ENCODE measurements at regions not wholly inside any gene's neighbourhood (a gene's known extent, or its start where the extent isn't known, plus 50 kb on each side); places are given as distances from the start of the nearest gene placed in this dataset.

DNA sequence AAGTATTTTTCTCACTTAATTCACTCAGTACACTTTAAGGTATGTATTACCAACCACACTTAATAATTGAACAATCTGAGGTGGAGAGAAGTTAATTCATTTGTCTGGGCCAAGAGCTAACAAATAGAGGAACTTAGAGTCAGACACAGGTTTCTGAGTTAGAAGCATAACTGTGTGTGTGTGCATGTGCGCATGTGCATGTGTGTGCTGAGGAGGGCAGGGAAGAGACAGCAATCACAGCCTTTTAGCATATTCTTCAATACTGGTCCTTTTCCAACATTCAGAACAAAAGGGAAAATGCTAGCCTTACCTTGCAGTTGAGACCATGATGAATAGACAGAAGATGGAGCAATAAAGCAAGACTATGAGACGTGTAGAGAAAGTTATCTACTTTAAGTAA lies 136.2 kb upstream of the ATP5MC3 start:
- Histone ChIP-seq H3K27me3 (ENCODE audit: control insufficient read depth, insufficient read depth, low read length, poor library complexity, severe bottlenecking) (no peaks in the 10 kb centered on the region), H3K4me3 (ENCODE audit: insufficient read depth, low read depth, low read length) (no peak overlapping the region), H3K27ac (ENCODE audit: insufficient read depth, low read depth, low read length, poor library complexity, severe bottlenecking) (no peak overlapping the region), H3K4me1 (ENCODE audit: control insufficient read depth, insufficient read depth, low read length) (no peaks in the 10 kb centered on the region), H3K36me3 (ENCODE audit: control insufficient read depth, insufficient read depth, low read length) (no peaks in the 10 kb centered on the region), H3K9me3 (ENCODE audit: control insufficient read depth, low read length) (no peaks in the 10 kb centered on the region)
- 80 to 90% methylated on average over 1 of the region's 2 CpGs for WGBS, 2 experiments

DNA sequence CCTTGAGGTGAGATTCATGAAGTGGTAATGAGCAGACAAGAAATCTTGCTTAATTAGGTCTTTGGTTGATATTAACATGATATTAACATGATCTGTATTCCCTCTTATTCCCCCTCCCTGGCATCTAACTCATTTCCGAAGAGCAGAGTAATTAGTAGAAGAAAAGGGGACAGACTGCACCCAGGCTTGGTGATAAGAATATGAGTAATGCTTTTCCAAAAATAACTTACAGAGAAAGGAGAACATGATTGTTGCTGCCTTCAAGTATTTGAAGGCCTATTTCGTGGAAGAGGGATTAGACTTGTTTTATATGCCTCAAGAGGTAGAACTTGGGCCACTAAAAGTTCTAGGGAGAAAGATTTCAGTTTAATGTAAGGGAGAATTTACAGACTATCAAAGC lies 130.6 kb upstream of the ATP5MC3 start:
- WGBS, 2 experiments, result 96 to 99% methylated on average over 2 of the region's 2 CpGs
- H3K4me1 ChIP-seq (ENCODE audit: control insufficient read depth, insufficient read depth, low read length), result no peaks in the 10 kb centered on the region
- no peak overlapping the region for H3K27ac ChIP-seq (ENCODE audit: insufficient read depth, low read depth, low read length, poor library complexity, severe bottlenecking)

DNA sequence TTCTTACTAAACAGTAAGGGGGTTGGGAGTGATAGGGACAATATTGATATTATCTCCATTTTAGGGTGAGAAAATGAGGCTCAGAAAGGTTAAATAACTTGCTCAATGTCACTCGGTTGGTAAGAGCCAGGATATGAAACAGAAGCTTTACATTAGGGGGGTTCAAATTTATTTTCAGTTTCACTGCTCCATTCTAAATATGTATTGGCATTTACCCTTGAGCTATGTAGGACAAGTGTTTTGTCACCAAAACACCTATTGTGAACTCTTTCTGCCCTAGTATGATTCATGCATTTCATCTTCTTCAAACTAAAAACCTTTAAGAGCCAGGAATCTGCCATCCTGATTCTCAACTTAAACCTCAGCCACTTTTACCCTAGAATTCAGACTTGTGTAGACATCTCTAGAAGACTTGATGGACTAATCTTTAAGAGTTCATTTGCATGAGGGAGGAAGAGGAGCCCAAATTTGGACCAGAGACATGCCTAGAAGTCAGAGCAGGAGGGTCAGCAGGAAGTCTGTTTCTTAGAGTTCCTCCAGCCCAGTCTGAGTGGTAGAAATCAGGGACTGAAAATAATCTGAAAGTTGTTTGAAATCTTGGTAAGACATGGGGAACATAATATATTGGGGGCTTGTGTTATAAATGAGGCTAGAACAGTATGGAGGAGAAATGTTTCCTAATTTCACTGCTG lies 129.4 kb upstream of the ATP5MC3 start:
- Histone ChIP-seq H3K4me3 (ENCODE audit: insufficient read depth, low read depth, low read length) (no peak overlapping the region), H3K36me3 (ENCODE audit: control insufficient read depth, insufficient read depth, low read length) (no peaks in the 10 kb centered on the region), H3K27me3 (ENCODE audit: control insufficient read depth, insufficient read depth, low read length, poor library complexity, severe bottlenecking) (no peaks in the 10 kb centered on the region), H3K27ac (ENCODE audit: insufficient read depth, low read depth, low read length, poor library complexity, severe bottlenecking) (no peak overlapping the region), H3K4me1 (ENCODE audit: control insufficient read depth, insufficient read depth, low read length) (no peaks in the 10 kb centered on the region), H3K9me3 (ENCODE audit: control insufficient read depth, low read length) (no peaks in the 10 kb centered on the region)
- WGBS, 2 experiments, result 92 to 96% methylated on average over 1 of the region's 1 CpG

More for the DNA sequence above, 130.6 kb upstream of the ATP5MC3 start:
- H3K9me3 ChIP-seq (ENCODE audit: control insufficient read depth, low read length), result no peaks in the 10 kb centered on the region
- no peaks in the 10 kb centered on the region for H3K27me3 ChIP-seq (ENCODE audit: control insufficient read depth, insufficient read depth, low read length, poor library complexity, severe bottlenecking)
- H3K36me3 ChIP-seq (ENCODE audit: control insufficient read depth, insufficient read depth, low read length), result no peaks in the 10 kb centered on the region
- no peak overlapping the region for H3K4me3 ChIP-seq (ENCODE audit: insufficient read depth, low read depth, low read length)

DNA sequence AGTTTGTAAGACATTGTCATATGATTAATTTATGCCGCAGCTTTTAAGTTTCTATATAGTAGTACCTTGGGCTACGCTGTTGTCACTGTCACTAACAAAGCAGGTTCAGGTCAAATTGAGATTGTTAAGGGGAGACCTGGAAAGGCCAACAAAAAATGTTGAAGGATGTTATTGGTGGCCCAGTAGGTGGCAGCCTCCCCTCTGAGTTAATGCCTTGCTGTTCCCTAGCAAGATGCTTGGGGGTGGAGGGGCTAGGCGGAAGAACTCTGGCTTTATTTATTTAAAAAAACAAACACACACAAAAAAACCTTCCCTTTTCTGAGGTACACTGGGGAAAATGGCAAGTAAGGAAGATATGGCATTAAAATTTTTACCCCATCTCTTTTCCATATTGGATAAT lies 128.3 kb upstream of the ATP5MC3 start:
- Histone ChIP-seq H3K36me3 (ENCODE audit: control insufficient read depth, insufficient read depth, low read length) (no peaks in the 10 kb centered on the region), H3K4me1 (ENCODE audit: control insufficient read depth, insufficient read depth, low read length) (no peaks in the 10 kb centered on the region), H3K27ac (ENCODE audit: insufficient read depth, low read depth, low read length, poor library complexity, severe bottlenecking) (no peak overlapping the region), H3K4me3 (ENCODE audit: insufficient read depth, low read depth, low read length) (no peak overlapping the region), H3K9me3 (ENCODE audit: control insufficient read depth, low read length) (no peaks in the 10 kb centered on the region), H3K27me3 (ENCODE audit: control insufficient read depth, insufficient read depth, low read length, poor library complexity, severe bottlenecking) (no peaks in the 10 kb centered on the region)
- 53 to 58% methylated on average over 2 of the region's 3 CpGs for WGBS, 2 experiments

DNA sequence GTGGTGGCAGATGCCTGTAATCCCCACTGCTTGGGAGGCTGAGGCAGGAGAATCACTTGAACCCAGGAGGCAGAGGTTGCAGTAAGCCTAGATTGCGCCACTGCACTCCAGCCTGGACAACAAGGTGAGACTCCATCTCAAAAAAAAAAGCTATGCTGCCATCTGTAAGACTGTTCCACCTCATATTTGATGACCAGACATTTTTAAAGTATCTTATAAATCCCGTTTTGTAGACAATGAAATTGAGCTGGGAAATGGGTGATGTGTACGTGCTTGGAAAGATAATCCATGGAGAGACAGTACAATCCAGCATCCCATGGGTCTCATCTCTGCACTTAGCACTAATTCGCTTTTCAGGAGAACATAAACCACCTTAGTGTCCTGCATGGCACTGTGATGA lies 126.5 kb upstream of the ATP5MC3 start:
- no peaks in the 10 kb centered on the region for H3K4me1 ChIP-seq (ENCODE audit: control insufficient read depth, insufficient read depth, low read length)
- no peak overlapping the region for H3K27ac ChIP-seq (ENCODE audit: insufficient read depth, low read depth, low read length, poor library complexity, severe bottlenecking)
- H3K27me3 ChIP-seq (ENCODE audit: control insufficient read depth, insufficient read depth, low read length, poor library complexity, severe bottlenecking), result no peaks in the 10 kb centered on the region
- H3K4me3 ChIP-seq (ENCODE audit: insufficient read depth, low read depth, low read length), result no peak overlapping the region
- no peaks in the 10 kb centered on the region for H3K9me3 ChIP-seq (ENCODE audit: control insufficient read depth, low read length)
- H3K36me3 ChIP-seq (ENCODE audit: control insufficient read depth, insufficient read depth, low read length), result no peaks in the 10 kb centered on the region
- WGBS, 2 experiments, result 90 to 97% methylated on average over 4 of the region's 4 CpGs

DNA sequence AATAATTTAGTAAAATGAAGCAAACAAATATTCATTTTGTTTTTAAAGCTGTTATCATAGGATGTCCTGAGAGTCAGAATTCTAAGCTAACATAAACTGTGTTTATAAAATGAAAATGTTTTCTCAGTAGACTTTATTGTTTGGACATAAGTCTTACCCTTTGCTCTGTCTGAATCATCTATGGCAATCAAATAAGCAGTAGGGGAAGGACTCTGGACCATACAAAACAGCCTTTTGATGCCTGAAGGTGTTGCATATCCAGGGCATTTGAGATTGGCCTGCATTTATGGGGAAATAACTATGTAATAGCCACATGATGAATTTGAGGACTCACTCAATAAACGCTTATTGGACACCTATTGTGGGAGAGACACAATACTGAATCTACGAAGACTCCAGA lies 123.0 kb upstream of the ATP5MC3 start:
- H3K27me3 ChIP-seq (ENCODE audit: control insufficient read depth, insufficient read depth, low read length, poor library complexity, severe bottlenecking), result no peaks in the 10 kb centered on the region
- no peaks in the 10 kb centered on the region for H3K36me3 ChIP-seq (ENCODE audit: control insufficient read depth, insufficient read depth, low read length)
- H3K9me3 ChIP-seq (ENCODE audit: control insufficient read depth, low read length), result no peaks in the 10 kb centered on the region
- WGBS, 2 experiments, result 94 to 100% methylated on average over 2 of the region's 2 CpGs
- no peaks in the 10 kb centered on the region for H3K4me1 ChIP-seq (ENCODE audit: control insufficient read depth, insufficient read depth, low read length)
- no peak overlapping the region for H3K4me3 ChIP-seq (ENCODE audit: insufficient read depth, low read depth, low read length)
- H3K27ac ChIP-seq (ENCODE audit: insufficient read depth, low read depth, low read length, poor library complexity, severe bottlenecking), result no peak overlapping the region

DNA sequence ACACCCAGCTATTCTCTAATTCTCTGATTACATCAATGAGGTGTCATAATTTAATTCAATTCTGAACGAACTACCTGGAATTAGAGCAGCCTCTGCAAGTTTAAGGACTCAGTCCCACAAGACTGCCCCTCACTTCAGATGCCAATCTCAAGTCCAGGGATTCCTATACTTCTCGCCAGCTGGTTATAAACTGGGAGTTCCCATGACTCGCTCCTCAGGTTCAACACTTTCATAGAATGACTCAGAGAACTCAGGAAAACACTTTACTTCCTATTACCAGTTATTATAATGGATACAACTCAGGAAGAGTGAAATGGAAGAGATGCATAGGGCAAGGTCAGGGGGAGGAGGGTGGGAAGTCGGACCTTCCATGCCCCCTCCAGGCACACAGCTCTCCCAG lies 112.3 kb upstream of the ATP5MC3 start:
- Histone ChIP-seq H3K4me1 (ENCODE audit: control insufficient read depth, insufficient read depth, low read length) (no peaks in the 10 kb centered on the region), H3K27ac (ENCODE audit: insufficient read depth, low read depth, low read length, poor library complexity, severe bottlenecking) (no peak overlapping the region), H3K9me3 (ENCODE audit: control insufficient read depth, low read length) (no peaks in the 10 kb centered on the region), H3K4me3 (ENCODE audit: insufficient read depth, low read depth, low read length) (no peak overlapping the region), H3K36me3 (ENCODE audit: control insufficient read depth, insufficient read depth, low read length) (no peaks in the 10 kb centered on the region), H3K27me3 (ENCODE audit: control insufficient read depth, insufficient read depth, low read length, poor library complexity, severe bottlenecking) (no peaks in the 10 kb centered on the region)
- 86 to 90% methylated on average over 3 of the region's 4 CpGs for WGBS, 2 experiments

DNA sequence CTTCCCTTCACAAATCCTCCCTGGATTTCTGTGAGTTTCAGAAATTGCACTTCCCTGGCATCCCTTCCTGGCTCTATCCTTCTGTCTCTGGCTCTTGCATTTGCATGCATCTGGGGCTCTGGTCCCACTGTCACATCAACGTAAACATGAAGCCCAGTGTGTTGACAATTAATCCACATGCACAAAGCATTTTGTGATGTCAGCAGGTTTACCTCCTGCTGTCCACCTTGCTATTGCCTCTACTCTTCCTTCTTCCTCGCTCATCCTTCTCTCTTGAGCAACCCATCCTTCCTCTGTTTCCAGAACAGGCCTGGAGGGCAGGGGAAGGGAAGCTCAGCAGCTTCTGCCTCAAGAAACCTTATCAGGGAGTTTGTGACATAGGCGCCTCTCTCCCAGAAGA lies 111.7 kb upstream of the ATP5MC3 start:
- WGBS, 2 experiments, result 85 to 89% methylated on average over 3 of the region's 3 CpGs
- Histone ChIP-seq H3K27me3 (ENCODE audit: control insufficient read depth, insufficient read depth, low read length, poor library complexity, severe bottlenecking) (no peaks in the 10 kb centered on the region), H3K4me3 (ENCODE audit: insufficient read depth, low read depth, low read length) (no peak overlapping the region), H3K9me3 (ENCODE audit: control insufficient read depth, low read length) (no peaks in the 10 kb centered on the region), H3K4me1 (ENCODE audit: control insufficient read depth, insufficient read depth, low read length) (no peaks in the 10 kb centered on the region), H3K36me3 (ENCODE audit: control insufficient read depth, insufficient read depth, low read length) (no peaks in the 10 kb centered on the region), H3K27ac (ENCODE audit: insufficient read depth, low read depth, low read length, poor library complexity, severe bottlenecking) (no peak overlapping the region)

DNA sequence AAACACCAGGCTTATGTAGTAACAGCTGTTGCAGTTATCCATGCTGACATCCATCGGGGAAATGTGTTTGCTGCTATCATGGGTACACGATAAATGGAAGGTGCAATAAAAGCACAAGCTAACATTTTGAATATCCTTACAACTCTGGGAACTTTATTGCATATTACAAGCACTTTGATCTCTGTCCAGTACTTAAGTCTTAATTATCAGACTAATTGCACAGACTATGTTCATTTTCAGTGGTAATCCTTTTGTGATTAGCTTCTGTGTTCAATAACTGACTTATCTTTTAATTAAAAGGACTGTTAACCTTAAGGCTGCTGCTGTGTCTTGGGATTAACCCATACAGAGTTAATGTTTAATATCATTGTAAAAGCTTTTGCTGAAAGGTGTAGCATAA lies 101.4 kb upstream of the ATP5MC3 start:
- Histone ChIP-seq H3K9me3 (ENCODE audit: control insufficient read depth, low read length) (no peaks in the 10 kb centered on the region), H3K4me3 (ENCODE audit: insufficient read depth, low read depth, low read length) (no peak overlapping the region), H3K4me1 (ENCODE audit: control insufficient read depth, insufficient read depth, low read length) (no peaks in the 10 kb centered on the region), H3K27me3 (ENCODE audit: control insufficient read depth, insufficient read depth, low read length, poor library complexity, severe bottlenecking) (no peaks in the 10 kb centered on the region), H3K27ac (ENCODE audit: insufficient read depth, low read depth, low read length, poor library complexity, severe bottlenecking) (no peak overlapping the region), H3K36me3 (ENCODE audit: control insufficient read depth, insufficient read depth, low read length) (no peaks in the 10 kb centered on the region)
- 96 to 97% methylated on average over 2 of the region's 2 CpGs for WGBS, 2 experiments

DNA sequence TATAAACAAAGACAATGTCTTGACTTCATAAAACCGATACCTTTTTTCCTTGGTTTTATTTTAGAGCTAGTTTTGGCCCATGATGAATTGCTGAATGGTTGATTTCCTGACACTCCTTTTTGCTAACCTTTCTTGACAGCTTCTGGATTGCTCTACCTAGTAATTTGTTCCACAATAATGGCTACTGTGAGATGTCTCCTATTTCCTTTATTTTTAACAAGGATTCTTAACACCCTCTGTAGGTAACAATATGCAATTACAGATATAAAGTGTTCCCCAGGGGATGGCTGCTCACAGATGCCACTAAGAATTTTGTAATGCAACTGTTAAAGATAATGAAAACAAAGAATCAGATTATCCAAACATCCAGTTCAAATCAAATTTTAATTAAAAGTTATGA lies 100.8 kb upstream of the ATP5MC3 start:
- Histone ChIP-seq H3K4me1 (ENCODE audit: control insufficient read depth, insufficient read depth, low read length) (no peaks in the 10 kb centered on the region), H3K27ac (ENCODE audit: insufficient read depth, low read depth, low read length, poor library complexity, severe bottlenecking) (no peak overlapping the region), H3K9me3 (ENCODE audit: control insufficient read depth, low read length) (no peaks in the 10 kb centered on the region), H3K36me3 (ENCODE audit: control insufficient read depth, insufficient read depth, low read length) (no peaks in the 10 kb centered on the region), H3K27me3 (ENCODE audit: control insufficient read depth, insufficient read depth, low read length, poor library complexity, severe bottlenecking) (no peaks in the 10 kb centered on the region), H3K4me3 (ENCODE audit: insufficient read depth, low read depth, low read length) (no peak overlapping the region)
- 88 to 95% methylated on average over 1 of the region's 1 CpG for WGBS, 2 experiments

DNA sequence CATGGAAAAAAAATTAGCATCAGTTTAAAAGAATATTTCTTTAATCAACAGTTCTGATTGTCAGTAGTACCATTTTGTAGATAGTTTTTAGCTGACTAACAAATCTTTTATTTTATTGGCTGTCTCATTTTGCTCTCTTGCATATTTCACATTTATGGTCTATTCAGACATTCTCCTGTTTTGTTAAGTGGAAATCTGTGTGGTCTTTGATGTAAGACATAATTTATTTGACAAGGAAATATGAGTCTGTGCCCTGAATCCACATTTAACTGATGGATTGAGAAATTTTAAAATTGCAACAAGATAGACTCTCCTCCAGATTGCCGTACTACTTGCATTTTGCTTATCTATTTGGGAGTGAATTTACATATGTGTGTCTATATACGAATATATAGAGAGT lies 96.3 kb upstream of the ATP5MC3 start:
- 96 to 100% methylated on average over 1 to 2 of the region's 2 CpGs for WGBS, 2 experiments
- Histone ChIP-seq H3K4me1 (ENCODE audit: control insufficient read depth, insufficient read depth, low read length) (no peaks in the 10 kb centered on the region), H3K36me3 (ENCODE audit: control insufficient read depth, insufficient read depth, low read length) (no peaks in the 10 kb centered on the region), H3K27me3 (ENCODE audit: control insufficient read depth, insufficient read depth, low read length, poor library complexity, severe bottlenecking) (no peaks in the 10 kb centered on the region), H3K9me3 (ENCODE audit: control insufficient read depth, low read length) (no peaks in the 10 kb centered on the region), H3K4me3 (ENCODE audit: insufficient read depth, low read depth, low read length) (no peak overlapping the region), H3K27ac (ENCODE audit: insufficient read depth, low read depth, low read length, poor library complexity, severe bottlenecking) (no peak overlapping the region)
